ENCODE measurements at regions not wholly inside any gene's neighbourhood (a gene's known extent, or its start where the extent isn't known, plus 50 kb on each side); places are given as distances from the start of the nearest gene placed in this dataset.

GRCh38 chr6:143009851-143010250, 50.8 kb upstream of the AIG1 start:
- no peaks in the 10 kb centered on the region for H4K20me1 ChIP-seq (replicated peaks in 1 of 2; ENCODE audit: control insufficient read depth in 1 of 2, insufficient read depth in 2 of 2, low read length in 2 of 2)
- CTCF ChIA-PET (ENCODE audit: partially characterized antibody), result no interaction called here
- H3K4me1 ChIP-seq (replicated peaks in 1 of 4; ENCODE audit: control insufficient read depth in 3 of 4, insufficient read depth in 4 of 4, low read length in 3 of 4), result no peaks in the 10 kb centered on the region
- H3K4me2 ChIP-seq (ENCODE audit: insufficient read depth in 1 of 2, low read depth in 2 of 2, low read length in 2 of 2), result no peak overlapping the region
- H3K14ac ChIP-seq (ENCODE audit: insufficient read length), result no peak overlapping the region
- H3K4me3 ChIP-seq (ENCODE audit: extremely low read depth in 1 of 4, insufficient read depth in 2 of 4, low read depth in 3 of 4, low read length in 4 of 4), result no peak overlapping the region
- no peak overlapping the region for H3K23ac ChIP-seq (ENCODE audit: insufficient read length)
- TF ChIP-seq EZH2 (IDR thresholded peaks at IDR 0.05; ENCODE audit: low read depth, low read length, severe bottlenecking) (no peak), CTBP2 (IDR thresholded peaks at IDR 0.05; ENCODE audit: borderline replicate concordance, insufficient read depth, insufficient read length, low read length) (no peak), SP4 (IDR thresholded peaks at IDR 0.05; ENCODE audit: low read length) (no peak), RAD21 (IDR thresholded peaks at IDR 0.05 in 1 of 2, conservative IDR thresholded peaks at IDR 0.05 in 1 of 2; ENCODE audit: low read depth in 2 of 2, low read length in 2 of 2) (no peak), ATF2 (IDR thresholded peaks at IDR 0.05; ENCODE audit: low read length) (no peak), CTCF (IDR thresholded peaks at IDR 0.05; ENCODE audit: control extremely low read depth in 1 of 3, insufficient read depth in 1 of 3, low read depth in 1 of 3, low read length in 3 of 3) (no peak)
- H3K27ac ChIP-seq (ENCODE audit: low read depth, low read length), result no peak overlapping the region
- DNase-seq (ENCODE audit: low read depth in 1 of 2, low spot score in 2 of 2) (no peak), FAIRE-seq (no peak)
- H2BK20ac ChIP-seq (ENCODE audit: low read length), result no peak overlapping the region
- no peak overlapping the region for H2AFZ ChIP-seq (ENCODE audit: low read length)
- H3K4ac ChIP-seq (replicated peaks; ENCODE audit: insufficient read length, low read depth, low read length), result no peak overlapping the region
- H3K56ac ChIP-seq (replicated peaks; ENCODE audit: insufficient read length, low read depth, low read length), result no peak overlapping the region
- no peak overlapping the region for H2BK12ac ChIP-seq (ENCODE audit: low read depth, low read length)
- no peak overlapping the region for H2BK5ac ChIP-seq (ENCODE audit: low read depth, low read length)
- H3K27me3 ChIP-seq (replicated peaks in 1 of 4; ENCODE audit: control insufficient read depth in 3 of 4, extremely low read depth in 1 of 4, insufficient read depth in 3 of 4, low read length in 3 of 4), result no peaks in the 10 kb centered on the region
- no peak overlapping the region for H2AK5ac ChIP-seq (ENCODE audit: low read depth, low read length)
- no peaks in the 10 kb centered on the region for H3K36me3 ChIP-seq (ENCODE audit: control insufficient read depth in 2 of 4, insufficient read depth in 4 of 4, low read length in 3 of 4)
- no peaks in the 10 kb centered on the region for H3K79me2 ChIP-seq (ENCODE audit: control insufficient read depth in 1 of 2, insufficient read depth in 2 of 2, low read length in 2 of 2)
- H4K5ac ChIP-seq (ENCODE audit: insufficient read length, low read depth, low read length), result no peak overlapping the region
- POLR2A ChIA-PET (ENCODE audit: partially characterized antibody), result no interaction called here
- H3K23me2 ChIP-seq (ENCODE audit: low read depth, low read length), result no peaks in the 10 kb centered on the region
- no peaks in the 10 kb centered on the region for H3K9me3 ChIP-seq (ENCODE audit: insufficient read depth in 2 of 2, low read depth in 1 of 2, low read length in 1 of 2)
- H2BK120ac ChIP-seq (replicated peaks; ENCODE audit: low read depth, low read length), result no peak overlapping the region
- no peak overlapping the region for H3K9ac ChIP-seq (replicated peaks in 1 of 4; ENCODE audit: extremely low read depth in 1 of 4, low read depth in 3 of 4, low read length in 3 of 4)
- 86% methylated on average over 3 of the region's 3 CpGs; no CpG with 5 or more reads in 1 of the 2 experiments for WGBS, 2 experiments (ENCODE audit: extremely low coverage in 1 of 2, insufficient coverage in 1 of 2, insufficient read length in 1 of 2, insufficient replicate concordance in 2 of 2, low coverage in 1 of 2, low lambda C conversion rate in 2 of 2, missing lambda C conversion rate in 1 of 2)
- no peaks in the 10 kb centered on the region for H3K79me1 ChIP-seq (ENCODE audit: low read depth, low read length)
- no peak overlapping the region for H4K8ac ChIP-seq (ENCODE audit: extremely low read depth, insufficient read depth, low read length)
- no peak overlapping the region for H4K91ac ChIP-seq (replicated peaks; ENCODE audit: insufficient read length, low read length)
- no peak overlapping the region for H2BK15ac ChIP-seq (ENCODE audit: low read length)
- no peak overlapping the region for H3K18ac ChIP-seq (ENCODE audit: extremely low read depth, low read length)
